DND-41 (cell line): ENCODE measurements at regions not wholly inside any gene's neighbourhood (a gene's known extent, or its start where the extent isn't known, plus 50 kb on each side); places are given as distances from the start of the nearest gene placed in this dataset.

Source experiments
- EZH2 ChIP-seq: IDR thresholded peaks from 3 replicates; pipeline ENCODE4 v1.6.1; 2012; ENCODE audit warnings: borderline replicate concordance, low read depth, mild to moderate bottlenecking, moderate library complexity, low read length, inconsistent platforms; ENCODE audit not compliant: severe bottlenecking
- TF ChIP-seq, protein P1 (sequence below): IDR thresholded peaks from 2 replicates; pipeline ENCODE4 v1.5.1; 2012; ENCODE audit warnings: borderline replicate concordance, low read length, moderate library complexity, mild to moderate bottlenecking; ENCODE audit not compliant: poor library complexity, severe bottlenecking; ENCODE audit errors: extremely low read depth

- TF ChIP-seq, protein P1, sequence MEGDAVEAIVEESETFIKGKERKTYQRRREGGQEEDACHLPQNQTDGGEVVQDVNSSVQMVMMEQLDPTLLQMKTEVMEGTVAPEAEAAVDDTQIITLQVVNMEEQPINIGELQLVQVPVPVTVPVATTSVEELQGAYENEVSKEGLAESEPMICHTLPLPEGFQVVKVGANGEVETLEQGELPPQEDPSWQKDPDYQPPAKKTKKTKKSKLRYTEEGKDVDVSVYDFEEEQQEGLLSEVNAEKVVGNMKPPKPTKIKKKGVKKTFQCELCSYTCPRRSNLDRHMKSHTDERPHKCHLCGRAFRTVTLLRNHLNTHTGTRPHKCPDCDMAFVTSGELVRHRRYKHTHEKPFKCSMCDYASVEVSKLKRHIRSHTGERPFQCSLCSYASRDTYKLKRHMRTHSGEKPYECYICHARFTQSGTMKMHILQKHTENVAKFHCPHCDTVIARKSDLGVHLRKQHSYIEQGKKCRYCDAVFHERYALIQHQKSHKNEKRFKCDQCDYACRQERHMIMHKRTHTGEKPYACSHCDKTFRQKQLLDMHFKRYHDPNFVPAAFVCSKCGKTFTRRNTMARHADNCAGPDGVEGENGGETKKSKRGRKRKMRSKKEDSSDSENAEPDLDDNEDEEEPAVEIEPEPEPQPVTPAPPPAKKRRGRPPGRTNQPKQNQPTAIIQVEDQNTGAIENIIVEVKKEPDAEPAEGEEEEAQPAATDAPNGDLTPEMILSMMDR: no peak
- no peak for TF ChIP-seq EZH2
Observed at GRCh38 chr14:54188064-54188666, 208.6 kb upstream of the CDKN3 start.
